ENCODE measurements at regions not wholly inside any gene's neighbourhood (a gene's known extent, or its start where the extent isn't known, plus 50 kb on each side); places are given as distances from the start of the nearest gene placed in this dataset.

DNA sequence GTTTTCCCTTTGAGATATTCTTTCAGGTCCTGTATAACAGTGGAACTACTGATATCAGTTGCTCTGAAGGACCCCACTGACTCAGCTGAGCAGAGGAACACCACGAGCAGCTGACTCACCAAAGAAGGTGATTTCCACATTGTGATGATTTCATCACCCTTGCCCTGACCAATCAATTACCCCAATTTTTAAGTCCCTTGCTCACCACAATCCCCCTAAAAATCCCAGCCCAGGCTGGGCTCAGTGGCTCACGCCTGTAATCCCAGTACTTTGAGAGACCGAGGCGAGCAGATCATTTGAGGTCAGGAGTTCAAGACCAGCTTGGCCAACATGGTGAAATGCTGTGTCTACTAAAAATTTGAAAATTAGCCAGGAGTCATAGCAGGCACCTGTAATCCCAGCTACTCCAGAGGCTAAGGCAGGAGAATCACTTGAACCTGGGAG is 125.3 kb upstream of the ABCA1 start:
- TF ChIP-seq POLR2A (IDR thresholded peaks at IDR 0.05) (no peak), CTCF (IDR thresholded peaks at IDR 0.05 in 8 of 11, conservative IDR thresholded peaks at IDR 0.05 in 3 of 11) (no peak)
